ENCODE measurements at regions not wholly inside any gene's neighbourhood (a gene's known extent, or its start where the extent isn't known, plus 50 kb on each side); places are given as distances from the start of the nearest gene placed in this dataset.
"Not testable (repeated sequence)": the region's sequence is repeated elsewhere in the genome, so short reads cannot be mapped to it uniquely, and the experiment has no call there.

GRCh38 chr12:131631230-131631629, 79.7 kb upstream of the SFSWAP start:
- peaks cover 0 to 23% of the 10 kb centered on the region in 2 experiments; a peak in 2 of 5 replicates for H3K4me1 ChIP-seq (replicated peaks in 1 of 2; ENCODE audit: control insufficient read depth in 2 of 2, insufficient read depth in 2 of 2, low read length in 2 of 2)
- no peak overlapping the region for H3K27ac ChIP-seq (ENCODE audit: extremely low read depth, low read depth, low read length)
- ATAC-seq (no peak), FAIRE-seq (no peak), DNase-seq (ENCODE audit: extremely low read depth in 1 of 4, low spot score in 3 of 4) (no peak)
- no peaks in the 10 kb centered on the region for H3K79me2 ChIP-seq (ENCODE audit: control insufficient read depth, insufficient read depth, low read length)
- H3K9me3 ChIP-seq (replicated peaks; ENCODE audit: control insufficient read depth, insufficient read depth, low read depth, low read length): no peaks in the 10 kb centered on the region
- TF ChIP-seq OTX1 (CRISPR knock-in tag; IDR thresholded peaks at IDR 0.05) (0 out of 2 replicates have a peak, but pooled peaks have one; percentile 9), TAF15 (IDR thresholded peaks at IDR 0.05; ENCODE audit: low read depth, low read length) (no peak)
- no peaks in the 10 kb centered on the region for H3K36me3 ChIP-seq (ENCODE audit: control insufficient read depth, insufficient read depth, low read length)
- CTCF ChIA-PET (ENCODE audit: low intra/inter-chr PET ratio): no interaction called here
- POLR2A ChIA-PET: interaction anchor here (0.6 to 1.1 kb wide), 2 partner anchors 9 to 195 kb away, joined by 3 to 4 read pairs; no protein-coding TSS in a partner anchor
- 13% methylated on average over 2 of the region's 3 CpGs for WGBS (ENCODE audit: insufficient coverage, low coverage, missing lambda C conversion rate)
- H3K27me3 ChIP-seq (ENCODE audit: control insufficient read depth in 2 of 2, insufficient read depth in 2 of 2, low read length in 2 of 2): no peaks in the 10 kb centered on the region
- no peak overlapping the region for H2AFZ ChIP-seq (ENCODE audit: low read depth, low read length)
- intact Hi-C loops (cut with micrococcal nuclease): no loop called here
- no peak overlapping the region for H3K4me2 ChIP-seq (ENCODE audit: insufficient read depth, low read length)
- in situ Hi-C loops (cut with MboI): no loop called here
- BruUV-seq (replicated peaks): no TSS peak
- H3K4me3 ChIP-seq: no peak overlapping the region
- H4K20me1 ChIP-seq (replicated peaks; ENCODE audit: control insufficient read depth, insufficient read depth, low read length): no peaks in the 10 kb centered on the region
- no peak overlapping the region for H3K9ac ChIP-seq (ENCODE audit: insufficient read depth in 1 of 2, low read depth in 2 of 2, low read length in 2 of 2)
- H3K9me1 ChIP-seq (ENCODE audit: control insufficient read depth, insufficient read depth, low read length): no peaks in the 10 kb centered on the region

DNA sequence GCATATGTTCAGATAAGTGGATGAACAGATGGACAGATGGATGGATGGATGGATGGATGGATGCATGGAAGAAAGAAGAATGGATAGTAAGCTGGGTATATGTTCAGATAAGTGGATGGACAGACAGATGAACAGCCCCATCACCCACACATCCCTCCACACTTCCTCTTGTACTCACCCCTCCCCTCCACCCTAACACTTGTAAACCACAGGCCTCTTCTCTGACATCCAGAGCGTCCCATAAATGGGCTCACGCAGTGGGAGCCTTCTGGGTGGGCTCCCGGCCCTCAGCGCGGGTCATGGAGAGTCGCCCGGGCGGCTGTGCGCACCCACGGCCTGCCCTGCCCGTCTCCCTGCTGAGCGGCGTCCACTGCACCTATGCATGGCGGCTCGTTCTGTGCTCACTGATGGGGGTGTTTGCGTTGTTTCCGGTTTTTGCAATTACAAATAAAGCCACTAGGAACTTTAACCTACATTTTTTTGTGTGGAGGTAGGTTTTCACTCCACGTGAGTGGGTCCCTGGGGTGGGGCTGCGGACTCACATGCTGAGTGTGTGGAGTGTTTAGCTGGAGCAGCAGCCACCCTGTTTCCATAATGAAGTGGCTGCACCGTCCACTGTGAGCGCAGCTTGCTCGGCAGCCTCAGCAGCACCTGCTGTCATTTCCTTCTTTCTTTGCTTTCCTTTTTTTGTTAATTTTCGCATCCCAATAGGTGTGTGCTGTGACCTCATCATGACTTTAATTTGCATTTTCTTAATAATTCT, 78.8 kb upstream of the SFSWAP start:
- H3K27me3 ChIP-seq (ENCODE audit: control insufficient read depth in 2 of 2, insufficient read depth in 2 of 2, low read length in 2 of 2); intact Hi-C loops (cut with micrococcal nuclease); H3K27ac ChIP-seq (ENCODE audit: extremely low read depth, low read depth, low read length); BruUV-seq (replicated peaks); H3K36me3 ChIP-seq (ENCODE audit: control insufficient read depth, insufficient read depth, low read length); H3K9me3 ChIP-seq (replicated peaks; ENCODE audit: control insufficient read depth, insufficient read depth, low read depth, low read length); in situ Hi-C loops (cut with MboI); POLR2A ChIA-PET; H3K9ac ChIP-seq (ENCODE audit: insufficient read depth in 1 of 2, low read depth in 2 of 2, low read length in 2 of 2); H2AFZ ChIP-seq (ENCODE audit: low read depth, low read length); H4K20me1 ChIP-seq (replicated peaks; ENCODE audit: control insufficient read depth, insufficient read depth, low read length); H3K4me3 ChIP-seq; H3K79me2 ChIP-seq (ENCODE audit: control insufficient read depth, insufficient read depth, low read length); CTCF ChIA-PET (ENCODE audit: low intra/inter-chr PET ratio); DNase-seq (ENCODE audit: extremely low read depth in 1 of 4, low spot score in 3 of 4); H3K9me1 ChIP-seq (ENCODE audit: control insufficient read depth, insufficient read depth, low read length); ATAC-seq; H3K4me2 ChIP-seq (ENCODE audit: insufficient read depth, low read length): not testable (repeated sequence)
- H3K4me1 ChIP-seq (replicated peaks in 1 of 2; ENCODE audit: control insufficient read depth in 2 of 2, insufficient read depth in 2 of 2, low read length in 2 of 2): peaks cover 1 to 21% of the 10 kb centered on the region in 2 experiments; a peak in 4 of 5 replicates
- 13% methylated on average over 21 of the region's 23 CpGs for WGBS (ENCODE audit: insufficient coverage, low coverage, missing lambda C conversion rate)
- peak; percentile 64 for FAIRE-seq

GRCh38 chr12:131632652-131633023, 78.3 kb upstream of the SFSWAP start:
- peaks cover 7 to 23% of the 10 kb centered on the region in 2 experiments; a peak in 4 of 5 replicates for H3K4me1 ChIP-seq (replicated peaks in 1 of 2; ENCODE audit: control insufficient read depth in 2 of 2, insufficient read depth in 2 of 2, low read length in 2 of 2)
- FAIRE-seq; H3K36me3 ChIP-seq (ENCODE audit: control insufficient read depth, insufficient read depth, low read length); H3K79me2 ChIP-seq (ENCODE audit: control insufficient read depth, insufficient read depth, low read length); BruUV-seq (replicated peaks); H3K9ac ChIP-seq (ENCODE audit: insufficient read depth in 1 of 2, low read depth in 2 of 2, low read length in 2 of 2); H3K9me3 ChIP-seq (replicated peaks; ENCODE audit: control insufficient read depth, insufficient read depth, low read depth, low read length); H4K20me1 ChIP-seq (replicated peaks; ENCODE audit: control insufficient read depth, insufficient read depth, low read length); ATAC-seq; H3K27me3 ChIP-seq (ENCODE audit: control insufficient read depth in 2 of 2, insufficient read depth in 2 of 2, low read length in 2 of 2); intact Hi-C loops (cut with micrococcal nuclease); POLR2A ChIA-PET; H3K27ac ChIP-seq (ENCODE audit: extremely low read depth, low read depth, low read length); in situ Hi-C loops (cut with MboI); H2AFZ ChIP-seq (ENCODE audit: low read depth, low read length); H3K4me2 ChIP-seq (ENCODE audit: insufficient read depth, low read length); DNase-seq (ENCODE audit: extremely low read depth in 1 of 4, low spot score in 3 of 4); H3K9me1 ChIP-seq (ENCODE audit: control insufficient read depth, insufficient read depth, low read length); H3K4me3 ChIP-seq; CTCF ChIA-PET (ENCODE audit: low intra/inter-chr PET ratio): not testable (repeated sequence)
- WGBS (ENCODE audit: insufficient coverage, low coverage, missing lambda C conversion rate): 21% methylated on average over 5 of the region's 5 CpGs
